Neural cell (in vitro differentiated cells): ENCODE measurements at regions not wholly inside any gene's neighbourhood (a gene's known extent, or its start where the extent isn't known, plus 50 kb on each side); places are given as distances from the start of the nearest gene placed in this dataset.

Experiments
- H2AFZ ChIP-seq: fragments of 200-600, 300-800 bp; sonication (generic), shearing (Covaris generic); 2 replicates; pipeline ENCODE4 v1.6.0; 2014; ENCODE audit warnings: low read depth, mild to moderate bottlenecking, antibody characterized with exemption, low read length, moderate library complexity
- H3F3A ChIP-seq: fragments of 200-600 bp; shearing (Covaris generic); 2 replicates; pipeline ENCODE4 v1.6.1; 2016; ENCODE audit warnings: mild to moderate bottlenecking, moderate library complexity, mixed read lengths, antibody characterized with exemption, low read length; ENCODE audit not compliant: insufficient read depth, poor library complexity, severe bottlenecking
- H3K27ac ChIP-seq: fragments of 200-600, 300-800 bp; sonication (generic), shearing (Covaris generic); 2 replicates; pipeline ENCODE4 v1.5.1; 2014; ENCODE audit warnings: mild to moderate bottlenecking, low read length, moderate library complexity
- H3K27me3 ChIP-seq: fragments of 300-800, 200-600 bp; sonication (generic), shearing (Covaris generic); 2 replicates; pipeline ENCODE4 v1.6.0; 2014; ENCODE audit warnings: mild to moderate bottlenecking, low read depth, low read length, moderate library complexity; ENCODE audit not compliant: insufficient read depth
- H3K36me3 ChIP-seq: fragments of 300-800, 200-600 bp; sonication (generic), shearing (Covaris generic); 2 replicates; pipeline ENCODE4 v1.5.1; 2014; ENCODE audit warnings: mild to moderate bottlenecking, antibody characterized with exemption, low read length, moderate library complexity; ENCODE audit not compliant: insufficient read depth
- H3K4me2 ChIP-seq: fragments of 300-800, 200-600 bp; sonication (generic), shearing (Covaris generic); 2 replicates; pipeline ENCODE4 v1.6.0; 2014; ENCODE audit warnings: mild to moderate bottlenecking, low read length
- H3K4me3 ChIP-seq: fragments of 300-800, 200-600 bp; sonication (generic), shearing (Covaris generic); 2 replicates; pipeline ENCODE4 v1.5.1; 2014; ENCODE audit warnings: mild to moderate bottlenecking, low read length, moderate library complexity
- H3K79me2 ChIP-seq: fragments of 200-600 bp; shearing (Covaris generic); replicated peaks from 2 replicates; pipeline ENCODE4 v1.6.0; 2014; ENCODE audit warnings: mild to moderate bottlenecking, low read length, moderate library complexity; ENCODE audit not compliant: insufficient read depth
- H3K9ac ChIP-seq: fragments of 300-800, 200-600 bp; sonication (generic), shearing (Covaris generic); 2 replicates; pipeline ENCODE4 v1.6.1; 2016; ENCODE audit warnings: mild to moderate bottlenecking, low read length, mixed read lengths
- H3K9me2 ChIP-seq: fragments of 200-600 bp; shearing (Covaris generic); 2 replicates; pipeline ENCODE4 v1.6.1; 2016; ENCODE audit warnings: mild to moderate bottlenecking, low read length, mixed read lengths; ENCODE audit not compliant: insufficient read depth
- H3K9me3 ChIP-seq: fragments of 200-600, 300-800 bp; sonication (generic), shearing (Covaris generic); 2 replicates; pipeline ENCODE4 v1.6.1; 2016; ENCODE audit warnings: mild to moderate bottlenecking, mixed run types, low read length, moderate library complexity, mixed read lengths
- H4K20me1 ChIP-seq: fragments of 200-600 bp; shearing (Covaris generic); 2 replicates; pipeline ENCODE4 v1.6.1; 2016; ENCODE audit warnings: mild to moderate bottlenecking, mixed run types; ENCODE audit not compliant: insufficient read depth
- CTCF ChIP-seq: fragments of 450-650 bp; IDR thresholded peaks from 2 replicates; pipeline ENCODE4 v1.5.1; 2014; ENCODE audit warnings: antibody characterized with exemption, mild to moderate bottlenecking, moderate library complexity; ENCODE audit not compliant: poor library complexity, severe bottlenecking
- EP300 ChIP-seq: fragments of 450-650 bp; conservative IDR thresholded peaks from 2 replicates; pipeline ENCODE4 v1.6.1; 2014; ENCODE audit warnings: antibody characterized with exemption, mild to moderate bottlenecking, moderate library complexity; ENCODE audit not compliant: poor library complexity, severe bottlenecking
- EZH2 ChIP-seq: fragments of 200-600, 300-800 bp; shearing (Covaris generic), sonication (generic); IDR thresholded peaks from 2 replicates; pipeline ENCODE4 v1.6.1; 2014; ENCODE audit warnings: antibody characterized with exemption, low read length, borderline replicate concordance, mild to moderate bottlenecking; ENCODE audit not compliant: insufficient read depth, poor library complexity, severe bottlenecking
- MXI1 ChIP-seq: fragments of 450-650 bp; conservative IDR thresholded peaks from 2 replicates; pipeline ENCODE4 v1.6.1; 2014; ENCODE audit warnings: antibody characterized with exemption, mild to moderate bottlenecking; ENCODE audit not compliant: poor library complexity, severe bottlenecking
- POLR2AphosphoS5 ChIP-seq: IDR thresholded peaks from 2 replicates; pipeline ENCODE4 v1.6.1; 2012
- RAD21 ChIP-seq: fragments of 450-650 bp; conservative IDR thresholded peaks from 2 replicates; pipeline ENCODE4 v1.6.1; 2014; ENCODE audit warnings: antibody characterized with exemption, mild to moderate bottlenecking, moderate library complexity
- REST ChIP-seq: IDR thresholded peaks from 2 replicates; pipeline ENCODE4 v1.6.1; 2012; ENCODE audit warnings: borderline replicate concordance
- SMC3 ChIP-seq: fragments of 450-650 bp; conservative IDR thresholded peaks from 2 replicates; pipeline ENCODE4 v1.6.1; 2014; ENCODE audit warnings: antibody characterized with exemption, mild to moderate bottlenecking, moderate library complexity; ENCODE audit not compliant: poor library complexity
- TAF1 ChIP-seq: IDR thresholded peaks from 2 replicates; pipeline ENCODE4 v1.6.1; 2012; ENCODE audit warnings: low read depth

GRCh38 chr2:56860991-56861390, 677.2 kb downstream of the CCDC85A start:
- Histone ChIP-seq H3F3A (no peaks in the 10 kb centered on the region), H3K9ac (no peak overlapping the region), H3K4me2 (no peak overlapping the region), H3K36me3 (no peaks in the 10 kb centered on the region), H3K27me3 (no peaks in the 10 kb centered on the region), H3K79me2 (no peaks in the 10 kb centered on the region), H3K27ac (no peak overlapping the region), H4K20me1 (no peaks in the 10 kb centered on the region), H2AFZ (no peak overlapping the region), H3K9me2 (no peaks in the 10 kb centered on the region), H3K9me3 (no peaks in the 10 kb centered on the region), H3K4me3 (no peak overlapping the region)
- TF ChIP-seq SMC3: no peak
- no peak for TF ChIP-seq MXI1
- TF ChIP-seq CTCF: no peak
- no peak for TF ChIP-seq TAF1
- TF ChIP-seq RAD21: no peak
- TF ChIP-seq EZH2: no peak
- no peak for TF ChIP-seq EP300
- no peak for TF ChIP-seq POLR2AphosphoS5
- TF ChIP-seq REST: no peak

GRCh38 chr2:56871644-56872043, 687.9 kb downstream of the CCDC85A start:
- TF ChIP-seq MXI1: no peak
- Histone ChIP-seq H3K9me3 (no peaks in the 10 kb centered on the region), H3K4me3 (no peak overlapping the region), H2AFZ (no peak overlapping the region), H4K20me1 (no peaks in the 10 kb centered on the region), H3K9ac (no peak overlapping the region), H3K4me2 (no peak overlapping the region), H3K79me2 (no peaks in the 10 kb centered on the region), H3K36me3 (no peaks in the 10 kb centered on the region), H3F3A (no peaks in the 10 kb centered on the region), H3K9me2 (no peaks in the 10 kb centered on the region), H3K27me3 (no peaks in the 10 kb centered on the region), H3K27ac (no peak overlapping the region)

- Histone ChIP-seq H3K4me3 (no peak overlapping the region), H3K9me3 (no peaks in the 10 kb centered on the region), H3K27me3 (no peaks in the 10 kb centered on the region), H3K4me2 (no peak overlapping the region), H3F3A (no peaks in the 10 kb centered on the region), H2AFZ (no peak overlapping the region), H4K20me1 (no peaks in the 10 kb centered on the region), H3K9ac (no peak overlapping the region), H3K27ac (no peak overlapping the region), H3K36me3 (no peaks in the 10 kb centered on the region), H3K79me2 (no peaks in the 10 kb centered on the region), H3K9me2 (no peaks in the 10 kb centered on the region)
- TF ChIP-seq SMC3 (no peak), TAF1 (no peak), REST (no peak), EP300 (no peak), CTCF (no peak), POLR2AphosphoS5 (no peak), RAD21 (no peak), EZH2 (no peak), MXI1 (no peak)
These were observed 690.9 kb downstream of the CCDC85A start for GRCh38 chr2:56874717-56875116.
